Stimulated activated CD8-positive, alpha-beta memory T cell treated with anti-CD3 and anti-CD28 coated beads, Interleukin-12 subunit alpha, Interleukin-12 subunit beta, amount 100 ng/mL, for 24 hours (primary cell): ENCODE measurements at regions not wholly inside any gene's neighbourhood (a gene's known extent, or its start where the extent isn't known, plus 50 kb on each side); places are given as distances from the start of the nearest gene placed in this dataset.

ENCODE experiments used
- DNase-seq: peaks from one replicate; pipeline ENCODE4 v3.0.0-alpha.2; 2020; ENCODE audit errors: extremely low read depth

DNA sequence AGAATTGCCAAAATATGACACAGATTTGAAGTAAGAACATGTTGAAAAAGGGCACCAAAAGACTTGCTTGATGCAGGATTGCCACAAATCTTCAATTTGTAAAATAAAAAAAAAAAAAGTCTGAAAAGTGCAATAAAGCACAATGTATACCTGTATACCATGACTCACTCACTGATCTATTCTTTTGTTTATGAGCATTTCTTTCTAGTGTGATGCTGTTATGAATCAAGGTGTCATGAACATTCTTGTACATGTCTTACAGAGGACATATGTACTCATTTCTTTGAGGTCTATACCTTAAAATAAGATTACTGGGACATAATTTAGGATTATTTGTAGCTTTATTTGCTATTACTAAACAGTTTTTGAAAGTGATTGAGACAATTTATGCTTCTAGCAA, 464.9 kb upstream of the RBMS3 start:
- no peak for DNase-seq

DNA sequence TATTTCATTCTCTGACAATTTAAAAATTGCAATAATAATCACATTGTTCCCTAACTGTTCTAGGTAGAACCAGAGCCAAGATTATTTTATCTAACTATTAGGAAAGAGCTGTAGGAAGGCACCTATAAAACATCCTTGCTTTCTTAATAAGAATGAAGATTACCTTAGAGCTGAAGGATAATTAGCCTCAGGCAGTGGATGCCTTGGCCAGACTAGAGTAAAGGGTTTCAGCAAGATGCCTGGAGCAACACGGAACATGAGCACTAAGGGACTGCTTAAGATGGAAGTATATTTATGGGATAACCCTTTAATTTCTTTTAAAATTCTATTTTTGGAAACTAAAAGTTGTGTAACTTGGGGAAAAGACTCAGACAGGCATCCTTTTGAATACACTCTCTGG, 456.6 kb upstream of the RBMS3 start:
- no peak for DNase-seq

DNA sequence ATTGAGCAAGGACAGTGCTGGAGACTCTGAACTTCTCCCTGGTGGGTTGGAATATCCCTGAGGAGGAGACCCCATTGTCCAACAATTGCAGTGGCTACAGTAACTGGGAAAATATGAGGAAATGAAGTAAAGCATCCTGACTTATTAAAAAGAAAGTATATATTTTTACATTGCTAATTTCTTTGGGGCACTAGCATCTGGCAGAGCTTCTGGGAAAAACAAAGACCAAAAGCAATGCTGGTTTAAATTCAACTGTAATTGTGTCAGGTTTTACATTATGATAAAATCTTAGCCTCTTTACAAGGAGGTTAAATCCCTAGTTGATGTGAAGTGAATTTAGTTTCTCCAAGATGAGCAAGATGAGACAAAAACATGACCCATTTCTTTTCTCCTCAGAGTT, 454.0 kb upstream of the RBMS3 start:
- DNase-seq: no peak

DNA sequence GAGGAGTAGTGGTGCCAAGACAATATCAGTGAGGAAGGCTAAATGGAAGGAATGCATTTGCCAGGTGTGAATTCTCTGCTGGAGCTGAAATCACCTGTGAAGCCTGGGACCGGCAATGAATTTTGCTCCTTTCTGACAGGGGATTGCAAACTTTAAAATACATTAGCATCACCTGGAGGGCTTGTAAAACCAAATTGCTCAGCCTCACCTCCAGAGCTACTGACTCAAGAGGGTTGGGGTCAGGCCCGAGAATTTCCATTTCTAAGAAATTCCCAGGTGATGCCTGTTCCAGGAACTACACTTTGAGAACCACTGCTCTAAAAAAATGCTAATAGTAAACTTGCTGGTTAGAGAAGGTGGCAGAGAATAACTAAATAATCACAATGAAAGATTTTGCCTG, 445.6 kb upstream of the RBMS3 start:
- no peak for DNase-seq

DNA sequence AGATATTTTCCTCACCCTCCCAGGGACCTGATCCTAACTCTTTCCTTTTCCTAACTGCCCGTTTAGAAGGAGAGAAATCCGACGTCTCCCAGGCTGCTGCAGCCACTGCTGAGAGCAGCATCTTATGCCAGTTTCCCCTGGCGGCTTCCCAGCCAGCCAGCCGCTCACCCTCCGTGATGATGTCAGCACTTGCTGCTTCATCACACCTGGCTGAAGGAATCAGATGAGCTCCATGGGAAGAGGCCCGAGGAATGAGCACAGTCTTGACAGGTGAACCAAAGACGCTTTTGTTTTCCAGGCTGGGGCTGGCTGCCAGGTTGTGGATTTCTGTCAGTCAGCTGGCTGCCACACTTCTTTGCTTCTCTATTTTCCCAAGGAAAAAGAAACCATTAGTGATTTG, 445.1 kb upstream of the RBMS3 start:
- no peak for DNase-seq

DNA sequence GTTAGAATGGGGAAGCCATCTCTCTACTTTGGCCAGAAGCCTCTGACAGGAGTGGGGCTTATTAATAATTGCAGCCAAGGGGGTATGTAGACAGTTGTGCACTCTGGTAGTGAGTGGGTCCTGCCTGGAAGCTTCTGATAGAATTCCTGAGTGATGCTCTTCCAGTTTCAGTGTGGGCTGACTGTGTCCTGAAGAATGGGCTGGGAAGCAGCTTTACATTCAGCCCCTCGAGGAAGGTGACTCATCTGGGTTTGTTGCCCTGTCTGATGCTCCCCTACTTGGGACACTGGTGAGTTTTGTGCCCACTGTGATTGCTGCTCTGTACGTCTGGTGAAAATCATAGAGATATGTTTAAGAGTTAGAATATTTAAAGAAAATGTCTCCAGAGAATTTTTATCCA, 444.7 kb upstream of the RBMS3 start:
- no peak for DNase-seq

DNA sequence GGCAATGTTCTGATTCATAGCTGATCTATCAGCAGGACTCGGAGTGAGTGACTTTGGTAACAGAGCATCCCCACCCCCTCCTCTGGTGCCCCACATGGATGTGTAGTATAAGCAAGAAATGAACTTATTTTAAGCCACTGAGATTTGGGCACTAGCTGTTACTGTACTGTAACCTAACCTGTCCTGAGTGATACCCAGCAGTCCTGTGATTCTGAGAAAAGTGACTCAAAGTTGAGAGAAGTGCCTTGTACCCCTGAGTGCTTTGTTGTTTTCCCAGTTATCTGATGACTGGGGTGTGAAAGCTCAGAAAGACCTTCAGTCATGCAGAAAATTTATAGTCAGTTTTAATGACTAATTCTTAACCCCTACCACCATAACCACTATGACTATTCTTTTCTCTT, 439.9 kb upstream of the RBMS3 start:
- peak; percentile 5 for DNase-seq

DNA sequence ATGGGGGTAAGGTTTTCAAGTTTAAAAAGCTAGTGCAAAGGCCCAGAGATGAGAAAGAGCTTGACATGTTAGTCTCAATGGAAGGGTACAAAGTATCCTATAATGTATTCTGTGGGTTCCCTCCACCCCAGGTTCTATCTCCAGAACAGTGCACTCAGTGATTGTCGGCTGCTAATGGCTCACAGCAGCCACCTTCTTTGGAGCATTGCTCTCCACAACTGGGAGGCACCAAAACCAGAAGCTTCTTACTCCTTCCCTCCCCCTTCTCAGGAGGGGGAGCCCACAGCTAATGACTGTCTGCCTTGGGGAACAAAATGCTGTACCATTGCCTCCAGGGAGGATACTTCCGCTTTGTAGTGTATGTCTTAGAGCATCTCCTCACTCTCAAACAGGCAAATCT, 439.4 kb upstream of the RBMS3 start:
- no peak for DNase-seq

DNA sequence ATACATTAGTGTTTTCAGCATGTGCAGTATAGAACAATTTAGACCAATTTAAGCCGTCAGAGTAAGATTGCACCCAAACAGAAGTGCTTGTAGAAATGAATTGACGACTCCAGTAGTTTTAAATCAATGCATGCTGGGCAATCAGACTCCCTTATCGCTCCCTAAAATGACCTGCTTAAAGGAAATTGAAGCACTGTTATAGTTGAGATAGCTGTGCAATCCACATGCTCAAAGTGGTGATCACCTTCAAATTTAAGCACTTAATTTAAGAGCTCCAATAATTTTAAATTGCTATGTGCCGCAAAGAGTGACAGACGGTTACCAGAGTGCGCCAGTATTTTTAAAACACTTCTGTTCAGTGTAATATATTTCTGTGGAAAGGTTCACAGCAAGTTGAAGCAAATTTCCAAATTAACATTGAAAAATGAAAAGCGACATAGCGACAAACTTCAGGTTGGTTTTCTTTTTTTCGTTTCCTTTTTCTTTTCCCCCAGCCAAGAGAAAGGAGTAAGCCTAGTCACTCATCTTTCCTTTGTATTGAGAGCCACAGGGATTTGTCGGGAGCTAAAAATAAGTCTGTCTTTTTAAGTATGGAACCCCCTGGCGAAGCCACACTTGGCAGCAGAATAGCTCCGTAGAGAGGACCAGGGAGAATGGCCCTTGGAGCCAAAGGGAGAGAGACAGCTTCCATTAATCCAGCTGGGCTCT, 436.4 kb upstream of the RBMS3 start:
- DNase-seq: no peak

DNA sequence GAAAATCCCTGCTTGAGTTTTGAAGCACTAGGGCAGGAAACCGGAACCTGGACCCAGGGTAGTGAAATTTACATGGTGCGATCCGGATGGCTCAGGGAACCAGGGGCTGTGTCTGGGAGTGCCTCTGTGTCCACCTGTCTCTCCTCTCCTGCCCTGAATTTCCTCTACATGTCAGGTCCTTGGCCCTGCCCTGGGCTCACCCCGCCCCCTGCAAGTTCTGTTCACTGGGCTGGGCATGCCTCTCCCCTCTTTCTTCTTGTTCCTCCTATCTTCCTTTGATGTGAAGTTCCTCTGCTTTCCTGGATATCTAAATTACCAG, 435.9 kb upstream of the RBMS3 start:
- no peak for DNase-seq

DNA sequence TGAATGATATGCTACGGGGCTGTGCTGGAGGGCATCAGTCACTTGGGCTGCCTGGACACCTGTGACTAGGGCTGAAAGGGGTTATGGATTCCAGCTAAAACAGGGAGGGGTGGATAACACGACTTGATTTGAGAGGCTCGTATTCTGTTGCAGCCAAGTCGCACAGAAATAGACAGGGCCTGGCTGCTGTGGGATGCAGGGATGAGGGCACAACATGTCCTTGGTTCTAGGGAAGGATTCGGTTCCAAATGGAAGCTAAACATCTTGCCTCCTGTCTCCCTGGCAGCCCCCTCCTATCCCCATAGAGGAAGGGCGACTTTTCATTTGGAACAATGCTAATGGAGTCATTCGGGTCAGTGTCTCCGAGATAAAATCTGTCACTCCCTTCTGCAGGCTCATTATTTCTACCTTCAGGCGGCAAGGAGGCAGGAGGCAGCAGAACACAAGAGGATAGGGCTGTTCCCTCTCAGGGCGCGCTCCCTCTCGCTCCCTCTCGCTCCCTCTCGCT, 433.8 kb upstream of the RBMS3 start:
- DNase-seq: no peak

DNA sequence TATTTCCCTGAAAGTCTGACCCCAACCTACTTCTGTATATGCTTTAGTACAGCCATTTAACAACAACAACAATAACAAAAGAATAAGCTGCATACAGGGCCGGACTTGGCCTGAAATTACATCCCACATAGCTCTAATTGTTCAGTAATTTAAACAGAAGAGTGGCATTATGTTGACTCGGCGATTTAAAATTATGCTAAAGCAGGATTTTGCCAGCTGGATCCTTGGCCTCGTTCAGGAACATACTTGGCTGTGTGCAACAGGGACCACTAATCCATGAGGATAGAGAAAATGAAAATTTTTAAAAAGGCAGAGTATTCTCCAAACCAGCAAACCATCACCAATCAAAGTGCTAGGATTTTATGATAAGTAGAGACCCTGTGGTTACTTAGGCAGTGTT, 433.1 kb upstream of the RBMS3 start:
- no peak for DNase-seq

DNA sequence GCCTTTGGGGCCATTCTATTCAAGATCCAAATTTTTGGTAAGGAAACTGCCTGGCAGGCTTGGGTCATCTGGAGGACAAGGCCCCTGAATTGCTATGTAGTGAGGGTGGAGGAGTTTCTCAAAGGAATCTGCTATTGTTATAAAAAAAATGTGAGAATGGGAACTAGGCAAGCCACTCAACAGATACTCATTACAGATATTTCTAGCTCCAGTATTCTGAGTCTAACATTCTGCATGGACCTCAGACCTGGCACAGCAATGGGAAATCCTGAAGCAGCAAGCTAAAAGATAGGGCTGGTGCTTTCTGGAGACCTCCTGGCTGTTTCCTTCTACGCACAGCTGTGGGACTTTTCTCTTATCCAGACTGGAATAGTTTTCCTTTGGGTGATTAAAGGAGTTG, 430.7 kb upstream of the RBMS3 start:
- DNase-seq: no peak

DNA sequence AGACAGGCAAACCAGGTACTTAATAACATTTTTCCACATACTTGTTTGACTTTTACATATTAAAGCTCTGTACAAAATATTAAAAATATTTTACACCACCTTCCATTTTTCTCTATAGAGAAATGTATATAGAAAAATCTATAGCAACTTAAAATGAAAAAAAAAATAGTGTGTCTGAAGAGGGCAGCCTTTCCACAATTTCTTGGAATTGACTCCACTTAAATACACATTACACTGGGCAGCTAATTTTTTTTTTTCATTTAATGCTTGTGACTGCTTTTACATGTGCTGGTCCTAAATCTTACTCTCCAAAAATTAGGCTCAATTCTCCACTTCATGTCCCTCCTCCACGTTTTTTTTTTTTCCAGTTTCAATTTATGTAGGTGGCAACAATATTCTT, 427.0 kb upstream of the RBMS3 start:
- DNase-seq: no peak

DNA sequence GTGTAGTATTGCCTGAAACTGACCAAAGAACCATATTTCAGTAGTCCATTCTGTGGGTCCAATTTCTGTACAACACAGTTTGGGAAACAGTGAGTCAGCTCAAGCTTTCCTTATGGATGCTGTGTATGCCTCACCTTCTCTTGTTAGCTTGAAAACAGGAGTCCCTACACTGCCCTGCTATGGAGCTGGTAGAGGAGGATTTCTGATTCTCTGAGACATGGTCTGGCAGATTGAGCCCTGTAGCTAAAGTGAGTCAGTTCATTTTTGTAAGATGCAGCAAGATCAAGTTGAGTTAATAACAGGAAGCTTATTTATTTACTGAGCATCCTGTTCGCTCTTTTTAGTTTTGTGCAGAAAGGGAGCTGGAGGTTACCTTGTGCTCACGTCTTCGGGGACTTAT, 424.1 kb upstream of the RBMS3 start:
- no peak for DNase-seq

DNA sequence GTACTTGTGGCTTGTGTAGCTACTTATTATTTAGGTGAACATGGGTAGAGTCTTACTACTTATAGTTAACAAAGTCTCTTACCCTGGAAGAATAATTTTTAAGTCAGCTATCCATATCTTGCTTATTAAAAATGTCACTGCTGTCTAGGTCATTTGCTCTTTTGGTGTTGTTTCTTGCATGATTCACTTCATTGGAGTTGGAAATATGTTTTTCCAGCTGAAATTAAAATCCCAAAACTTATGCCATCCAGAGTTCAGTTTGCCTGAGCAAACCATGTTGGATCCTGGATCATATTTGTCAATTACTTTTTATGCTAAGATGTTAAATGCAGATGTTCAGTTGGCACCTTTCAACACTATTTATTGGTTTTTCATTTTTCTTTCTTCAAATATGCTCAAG, 421.0 kb upstream of the RBMS3 start:
- no peak for DNase-seq

DNA sequence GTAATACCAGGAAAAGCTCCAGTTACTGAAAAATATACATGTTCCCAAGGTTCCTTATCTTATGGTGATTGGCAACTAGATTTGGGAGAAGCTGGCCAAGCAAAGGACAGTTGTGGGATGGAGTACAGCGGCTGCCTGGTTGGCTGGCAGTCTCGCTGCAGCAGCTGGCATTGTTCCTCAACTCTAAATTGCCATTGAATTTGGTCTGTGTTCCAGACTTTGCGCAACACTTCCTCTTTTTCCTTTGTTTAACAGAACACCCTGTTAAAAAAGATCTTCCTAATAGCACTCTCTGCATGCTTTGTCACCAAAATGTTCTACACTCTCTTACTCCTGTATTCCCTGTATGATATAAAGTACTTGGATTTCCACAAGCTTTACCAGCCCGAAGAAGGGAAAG, 420.6 kb upstream of the RBMS3 start:
- DNase-seq: no peak

DNA sequence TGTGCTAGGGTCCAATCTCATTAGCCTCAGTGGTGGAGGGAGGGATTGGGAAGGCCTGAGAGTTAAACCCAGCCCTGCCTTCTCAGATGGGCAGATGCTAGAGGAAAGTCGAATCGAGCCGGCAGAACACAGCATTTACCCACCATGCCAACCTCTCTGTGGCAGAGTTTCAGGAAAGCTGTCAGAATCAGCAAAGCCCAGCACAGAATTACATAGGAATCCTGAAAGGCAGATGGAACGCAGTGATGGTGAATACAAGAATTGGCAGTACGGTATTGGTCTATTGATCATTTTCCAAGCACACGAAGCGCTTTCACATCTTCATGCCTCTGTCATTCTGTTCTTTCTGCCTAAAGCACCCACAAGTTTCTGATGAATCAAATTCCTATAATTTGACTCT, 417.7 kb upstream of the RBMS3 start:
- no peak for DNase-seq

DNA sequence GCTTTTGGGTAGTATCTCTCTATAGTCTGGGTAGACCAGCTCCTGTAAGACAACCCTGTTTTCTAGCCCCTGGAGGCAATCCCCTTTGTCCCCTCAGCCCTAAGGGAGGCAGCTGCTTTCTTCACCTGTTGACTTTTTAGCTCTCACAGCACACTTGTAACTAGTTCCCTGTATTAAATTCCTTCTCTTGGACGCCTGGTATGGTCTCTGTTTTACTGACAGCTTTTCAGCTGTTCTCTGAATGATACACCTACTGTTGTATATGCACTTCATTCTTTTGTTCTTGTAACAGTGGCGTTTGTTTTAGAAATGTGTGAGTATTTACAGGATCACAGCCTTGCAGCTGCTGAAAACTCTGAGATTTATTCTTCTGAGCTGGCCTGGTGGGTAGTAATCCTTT, 413.0 kb upstream of the RBMS3 start:
- DNase-seq: no peak

DNA sequence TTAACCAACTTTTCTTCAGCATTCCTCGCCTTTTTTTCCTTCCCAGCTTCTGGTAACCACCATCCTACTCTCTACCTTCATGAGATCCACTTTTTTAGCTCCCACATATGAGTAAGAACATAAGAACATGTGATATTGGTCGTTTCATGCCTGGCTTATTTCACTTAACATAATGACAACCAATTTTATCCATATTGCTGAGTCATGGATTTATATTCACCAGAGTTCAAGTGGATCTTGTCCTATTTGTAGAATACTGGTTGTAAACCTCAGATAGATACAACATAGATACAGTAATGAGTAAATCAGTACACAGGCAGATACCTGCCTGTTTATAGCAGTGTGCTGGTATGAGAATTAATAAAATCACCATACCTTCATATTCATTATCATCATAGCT, 412.0 kb upstream of the RBMS3 start:
- DNase-seq: no peak

DNA sequence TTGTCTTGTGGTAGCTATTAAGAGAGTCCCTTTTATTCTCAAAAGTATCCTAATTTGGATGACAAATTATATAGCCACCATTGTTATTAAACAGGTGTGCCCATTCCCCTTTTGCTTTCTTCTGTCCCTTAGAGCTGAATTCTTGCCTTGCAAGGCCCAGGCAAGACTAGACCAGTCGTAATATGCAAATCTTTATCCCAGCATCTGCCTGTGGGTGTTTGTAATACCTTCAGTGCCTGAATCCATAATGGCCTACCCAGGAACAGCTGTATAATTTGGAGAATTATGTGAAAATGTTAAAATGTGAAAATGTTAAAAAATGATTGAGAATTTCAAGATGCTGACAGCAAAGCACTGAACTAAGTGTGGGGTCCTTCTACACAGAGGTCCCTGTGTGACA, 403.0 kb upstream of the RBMS3 start:
- DNase-seq: no peak

DNA sequence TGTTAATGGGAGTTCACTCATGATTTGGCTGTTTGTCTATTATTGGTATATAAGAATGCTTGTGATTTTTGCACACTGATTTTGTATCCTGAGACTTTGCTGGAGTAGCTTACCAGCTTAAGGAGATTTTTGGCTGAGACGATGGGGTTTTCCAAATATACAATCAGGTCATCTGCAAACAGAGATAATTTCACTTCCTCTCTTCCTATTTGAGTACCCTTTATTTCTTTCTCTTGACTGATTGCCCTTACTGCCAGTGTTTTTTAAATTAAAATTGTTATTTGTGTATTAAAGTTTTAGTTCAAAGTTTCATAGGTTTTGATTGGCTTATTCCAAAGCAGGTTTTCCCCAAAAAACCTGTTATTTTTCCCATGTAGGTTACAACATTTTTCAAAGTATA, 390.5 kb upstream of the RBMS3 start:
- no peak for DNase-seq

DNA sequence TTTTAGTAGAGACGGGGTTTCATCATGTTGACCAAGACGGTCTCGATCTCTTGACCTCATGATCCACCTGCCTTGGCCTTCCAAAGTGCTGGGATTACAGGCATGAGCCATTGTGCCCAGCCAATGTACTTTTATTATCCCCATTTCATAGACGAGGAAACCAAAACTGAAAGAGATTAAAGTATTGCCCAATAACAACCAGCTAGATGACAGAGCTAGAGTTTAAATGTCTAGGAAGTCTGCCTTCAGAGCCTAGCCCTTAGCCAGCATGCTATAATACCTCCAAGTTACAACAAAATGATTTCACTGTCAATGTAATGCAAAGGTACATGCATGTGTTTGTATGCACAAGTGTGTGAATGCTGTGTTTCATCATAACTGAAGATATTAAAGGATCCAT, 389.4 kb upstream of the RBMS3 start:
- no peak for DNase-seq

DNA sequence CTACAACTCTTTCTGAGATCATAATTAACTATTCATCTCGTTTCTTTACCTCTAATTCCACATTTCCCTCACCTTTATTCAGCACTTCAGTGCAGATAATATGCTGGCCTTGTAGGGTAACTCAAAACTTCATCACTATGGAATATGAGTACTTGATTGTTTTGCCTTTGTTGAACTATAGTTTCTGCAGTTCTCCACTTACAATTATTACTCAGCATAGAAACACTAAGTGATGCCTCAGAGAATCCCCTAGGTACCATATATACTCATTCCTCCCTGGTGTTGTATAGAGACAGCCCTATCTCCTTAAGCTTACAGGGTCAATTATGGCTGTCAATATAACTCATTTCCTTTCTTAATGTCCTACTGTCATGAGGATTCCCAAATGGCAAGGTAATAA, 380.6 kb upstream of the RBMS3 start:
- no peak for DNase-seq

DNA sequence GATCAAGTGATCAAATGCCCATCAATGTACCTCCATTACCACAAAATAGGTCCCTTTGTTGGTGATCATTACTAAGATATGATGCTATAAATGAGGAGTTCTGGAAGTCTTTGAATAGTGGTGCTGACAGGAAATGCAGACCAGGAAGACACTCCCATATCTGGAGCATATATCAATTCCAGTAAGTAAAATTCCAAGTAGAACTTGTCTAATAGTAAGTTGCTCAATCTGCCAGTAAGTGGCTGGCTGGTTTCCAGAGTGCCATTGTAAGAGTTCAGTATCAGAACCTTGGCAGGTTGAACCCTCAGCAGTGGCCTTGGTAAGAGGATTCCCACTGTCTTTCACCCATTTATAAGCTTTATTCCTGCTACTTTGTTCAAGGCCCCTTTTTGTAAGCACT, 379.9 kb upstream of the RBMS3 start:
- DNase-seq: no peak
